ENCODE measurements at regions not wholly inside any gene's neighbourhood (a gene's known extent, or its start where the extent isn't known, plus 50 kb on each side); places are given as distances from the start of the nearest gene placed in this dataset.
"Not testable (repeated sequence)": the region's sequence is repeated elsewhere in the genome, so short reads cannot be mapped to it uniquely, and the experiment has no call there.

DNA sequence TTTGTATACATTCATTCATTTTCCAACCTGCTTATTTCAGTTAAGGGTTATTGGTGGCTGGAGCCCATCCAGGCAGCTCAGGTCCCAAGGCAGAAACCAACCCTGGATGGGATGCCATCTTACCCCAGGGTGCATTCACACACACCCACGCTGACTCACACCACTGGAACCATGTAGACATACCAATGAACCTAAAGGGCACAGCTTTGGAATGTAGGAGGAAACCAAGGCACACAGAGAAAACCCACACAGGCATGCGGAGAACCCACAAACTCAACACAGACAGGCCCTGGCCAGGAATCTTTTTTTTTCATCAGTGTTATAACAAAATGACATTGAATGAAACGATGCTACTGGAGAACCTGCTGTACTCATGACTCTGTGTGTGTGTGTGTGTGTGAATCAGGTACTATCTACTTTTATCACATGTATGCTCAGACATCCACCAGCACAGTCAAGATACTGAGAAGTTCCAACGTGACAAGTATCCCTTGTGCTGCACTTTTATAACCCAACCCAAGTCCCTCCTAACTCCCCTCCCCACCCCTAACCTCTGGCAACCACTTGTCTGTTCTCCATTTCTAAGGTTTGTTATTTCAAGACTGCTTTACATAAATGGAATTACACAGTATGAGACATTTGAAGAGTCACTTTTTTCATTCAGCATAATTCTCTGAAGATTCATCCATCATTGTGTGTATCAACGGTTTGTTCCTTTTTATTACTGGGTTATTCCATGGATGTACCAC, 286.8 kb upstream of the PLD5 start:
- DNase-seq = no peak

DNA sequence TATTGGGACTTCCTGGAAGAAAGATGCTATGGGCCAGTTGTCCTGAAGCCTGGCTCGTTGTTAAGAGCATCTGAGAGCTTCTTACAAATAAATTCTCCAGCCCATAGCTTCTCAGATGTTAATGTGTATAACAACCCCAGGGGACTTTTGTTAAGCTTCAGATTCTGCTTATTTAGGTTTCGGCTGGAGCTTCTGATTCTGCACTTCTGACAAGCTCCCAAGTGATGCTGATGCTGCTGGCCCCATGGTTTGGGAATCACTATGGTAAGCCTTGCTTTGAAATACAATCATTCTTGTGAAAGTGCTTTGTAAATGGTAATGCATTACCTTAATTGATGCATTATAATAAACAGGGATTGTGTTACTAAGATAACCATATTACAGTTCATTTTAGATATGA, 281.8 kb upstream of the PLD5 start:
- no peak for DNase-seq

DNA sequence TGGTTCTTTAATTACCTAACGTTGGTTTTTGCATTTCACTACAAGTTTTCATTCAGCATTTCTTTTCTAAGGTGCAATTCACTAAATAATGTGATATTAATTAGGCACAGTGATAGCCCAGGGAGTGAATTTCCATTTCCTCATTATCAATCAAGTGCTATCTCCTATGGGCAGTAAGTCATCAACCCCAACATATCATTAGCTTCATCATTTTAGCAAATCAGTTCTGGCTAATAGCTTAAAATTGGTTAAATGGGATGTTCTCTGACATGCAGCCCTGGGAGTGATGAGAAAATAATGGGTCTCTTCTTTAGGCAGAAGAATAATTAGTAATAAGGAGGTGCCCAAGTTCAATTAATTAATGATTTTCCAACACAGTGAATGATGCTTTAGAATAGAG, 280.9 kb upstream of the PLD5 start:
- not testable (repeated sequence) for DNase-seq

DNA sequence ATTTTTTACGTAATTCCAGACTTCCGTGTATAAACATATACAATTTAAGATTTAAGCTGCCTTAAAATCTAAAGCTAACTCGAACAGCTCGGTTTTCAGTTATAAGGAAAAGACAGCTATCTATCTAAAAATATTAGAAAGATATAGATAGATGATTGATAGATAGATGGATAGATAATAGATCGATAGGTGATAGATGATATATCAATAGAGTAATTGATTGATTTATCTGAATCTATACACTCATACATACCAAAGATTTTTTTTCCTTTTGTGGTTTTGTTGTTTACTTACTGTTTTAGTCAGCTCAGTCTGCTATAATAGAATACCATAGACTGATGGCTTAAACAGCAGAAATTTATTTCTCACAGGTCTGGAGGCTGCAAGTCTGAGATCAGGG, 278.5 kb upstream of the PLD5 start:
- DNase-seq = no peak

DNA sequence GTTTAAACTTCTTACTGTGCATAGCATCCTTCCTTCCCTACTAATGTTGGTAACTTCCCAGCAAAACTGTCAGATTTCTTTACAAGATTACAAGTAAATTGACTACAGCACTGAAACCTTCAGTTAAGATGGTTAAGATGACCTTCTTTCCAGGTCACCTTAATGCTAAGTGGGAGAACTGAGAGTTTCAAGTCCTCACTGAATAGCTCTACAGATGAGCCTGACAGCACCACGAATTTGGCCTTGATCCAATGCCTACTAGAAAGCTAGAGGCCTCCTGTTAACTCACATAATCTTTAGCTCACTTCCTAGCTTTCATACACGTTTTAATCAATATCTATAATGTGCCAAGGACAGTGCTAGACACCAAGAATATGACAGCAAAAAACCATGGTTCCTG, 276.0 kb upstream of the PLD5 start:
- DNase-seq = no peak

DNA sequence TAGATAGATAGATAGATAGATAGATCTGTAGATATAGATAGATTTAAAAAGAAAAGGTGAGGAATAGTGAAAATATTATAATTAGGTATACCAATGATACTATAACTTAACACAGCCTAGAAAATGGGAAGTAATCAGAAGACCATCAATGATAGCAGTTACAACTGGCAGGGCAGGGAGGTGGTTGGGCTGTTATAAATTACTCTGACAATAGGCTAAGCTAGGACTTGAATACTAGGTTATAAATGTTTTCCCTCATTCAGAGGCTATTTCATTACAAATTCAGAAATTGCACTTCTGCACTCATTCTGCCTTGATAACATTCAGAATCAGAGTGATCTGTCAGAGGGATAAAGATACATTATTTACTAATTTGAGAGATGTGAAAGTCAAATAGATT, 273.4 kb upstream of the PLD5 start:
- no peak for DNase-seq

DNA sequence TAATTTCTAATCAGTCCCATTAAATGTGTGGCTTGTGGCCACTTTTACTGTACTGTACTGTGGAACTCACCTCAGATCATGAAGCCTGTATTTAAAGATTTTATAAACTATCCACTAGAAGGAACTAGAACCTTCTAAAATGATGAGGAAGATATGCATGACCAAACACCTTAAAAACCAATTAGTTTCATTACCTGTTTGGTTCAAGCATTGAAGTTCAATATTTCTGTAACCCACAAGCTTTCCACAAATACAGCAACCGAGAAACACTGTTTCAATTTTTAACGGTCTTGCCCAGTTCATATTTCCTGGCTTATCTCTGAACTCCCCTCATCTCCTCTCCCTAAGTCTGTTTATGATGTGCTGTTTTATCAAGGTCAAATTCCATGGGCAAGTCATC, 264.3 kb upstream of the PLD5 start:
- DNase-seq = no peak

DNA sequence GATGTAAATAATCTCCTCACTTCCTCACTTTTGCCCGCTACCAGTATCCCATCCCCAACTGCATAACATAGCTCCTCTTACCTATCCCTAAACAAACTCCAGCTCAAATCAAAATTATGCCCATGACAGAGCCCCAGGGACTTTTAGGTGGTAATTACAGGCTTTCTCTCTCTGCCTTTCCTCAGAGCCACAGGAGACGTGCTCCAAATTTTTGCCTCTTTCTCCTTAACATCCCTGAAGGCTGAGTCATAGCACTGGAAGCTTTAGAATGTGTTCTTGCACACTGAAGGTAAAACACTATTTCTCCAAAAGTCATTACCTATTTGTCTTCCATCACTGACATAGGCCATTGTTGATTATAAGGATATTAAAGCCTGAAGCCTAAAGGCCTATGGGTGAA, 263.5 kb upstream of the PLD5 start:
- no peak for DNase-seq

DNA sequence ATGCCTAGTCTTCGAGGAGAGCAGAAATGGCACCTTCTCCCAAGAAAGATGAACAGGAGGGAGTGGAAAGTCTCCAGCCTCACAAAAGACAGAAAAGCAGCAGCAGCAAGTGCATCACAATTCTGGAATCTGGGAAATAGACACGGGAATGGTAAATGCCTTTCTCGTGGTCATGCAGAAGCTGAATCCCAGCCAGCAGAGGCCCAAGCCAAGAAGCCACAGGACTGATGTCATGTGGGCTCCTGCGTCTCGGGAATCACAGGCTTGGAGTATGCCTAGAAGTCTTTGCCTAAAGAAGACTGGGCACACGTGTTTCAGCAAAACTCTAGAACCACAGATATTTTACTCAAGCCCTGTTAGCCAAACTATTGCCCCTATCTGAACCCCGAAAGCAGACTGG, 260.3 kb upstream of the PLD5 start:
- no peak for DNase-seq

DNA sequence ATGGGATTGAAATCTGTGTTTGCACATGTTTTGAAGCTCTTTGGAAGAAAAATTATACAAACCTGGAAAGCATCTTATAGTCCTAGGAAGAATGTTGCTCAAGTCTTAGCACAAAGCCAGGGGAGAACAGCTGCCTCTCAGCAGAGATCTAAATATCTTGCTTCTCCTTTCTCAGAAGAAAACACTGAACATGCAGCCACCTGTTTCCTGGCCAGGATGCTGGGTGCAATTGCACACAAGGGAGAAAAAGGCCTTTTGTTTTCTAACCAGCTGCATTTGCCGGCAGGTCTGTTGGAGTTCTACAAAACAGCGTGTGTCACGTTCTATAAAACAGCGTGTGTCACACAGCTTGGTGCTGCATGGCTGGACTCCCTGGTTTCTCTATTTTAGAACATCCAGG, 259.6 kb upstream of the PLD5 start:
- DNase-seq = no peak

DNA sequence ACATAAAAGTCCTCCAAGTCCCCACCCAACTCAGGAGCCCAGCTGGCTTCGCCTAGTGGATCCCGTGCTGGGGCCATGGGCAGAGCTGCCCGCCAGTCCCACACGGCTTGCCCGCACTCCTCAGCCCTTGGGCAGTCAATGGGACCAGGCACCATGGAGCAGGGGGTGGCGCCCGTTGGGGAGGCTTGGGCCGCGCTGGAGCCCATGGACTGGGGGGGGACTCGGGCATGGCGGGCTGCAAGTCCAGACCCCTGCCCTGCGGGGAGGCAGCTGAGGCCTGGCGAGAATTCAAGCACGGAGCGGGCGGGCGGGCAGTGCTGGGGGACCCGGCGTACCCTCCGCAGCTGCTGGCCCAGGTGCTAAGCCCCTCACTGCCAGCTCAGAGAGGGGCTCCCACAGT, 249.8 kb upstream of the PLD5 start:
- no peak for DNase-seq

DNA sequence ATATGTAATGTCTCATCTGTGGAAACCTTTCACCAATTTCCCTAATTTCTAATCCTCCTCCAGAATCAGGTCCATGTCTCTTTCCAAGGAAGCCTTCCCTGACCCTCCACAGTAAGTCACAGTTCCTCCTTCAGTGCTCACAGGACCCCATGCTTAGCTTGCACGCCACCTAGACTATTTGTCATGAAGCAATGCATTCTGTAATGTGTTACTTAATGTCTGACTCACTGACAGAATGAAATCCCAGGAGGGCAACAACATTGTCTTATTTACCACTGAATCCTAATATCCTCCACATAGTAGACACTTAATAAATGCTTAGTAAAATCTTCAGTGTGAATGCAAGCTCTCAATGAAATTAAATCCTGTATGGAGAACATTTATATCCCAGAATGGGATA, 245.9 kb upstream of the PLD5 start:
- DNase-seq = no peak

DNA sequence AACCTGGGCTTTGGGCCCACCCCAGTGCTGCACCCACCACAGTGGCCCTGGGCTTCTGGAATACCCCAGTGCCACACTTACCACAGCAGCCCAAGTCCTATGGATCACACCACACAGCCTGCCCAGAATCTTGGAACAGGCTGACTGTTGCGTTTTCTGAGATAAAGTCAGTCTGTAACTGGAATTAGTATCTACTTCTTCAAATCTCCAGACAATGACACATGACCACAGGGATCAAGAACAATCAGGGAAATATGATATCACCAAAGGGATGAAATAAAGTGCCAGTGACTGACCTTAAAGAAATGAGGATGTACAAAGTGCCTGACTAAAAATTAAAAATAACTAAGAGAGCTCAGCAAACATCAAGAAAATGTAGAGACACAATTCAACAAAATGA, 239.7 kb upstream of the PLD5 start:
- no peak for DNase-seq

DNA sequence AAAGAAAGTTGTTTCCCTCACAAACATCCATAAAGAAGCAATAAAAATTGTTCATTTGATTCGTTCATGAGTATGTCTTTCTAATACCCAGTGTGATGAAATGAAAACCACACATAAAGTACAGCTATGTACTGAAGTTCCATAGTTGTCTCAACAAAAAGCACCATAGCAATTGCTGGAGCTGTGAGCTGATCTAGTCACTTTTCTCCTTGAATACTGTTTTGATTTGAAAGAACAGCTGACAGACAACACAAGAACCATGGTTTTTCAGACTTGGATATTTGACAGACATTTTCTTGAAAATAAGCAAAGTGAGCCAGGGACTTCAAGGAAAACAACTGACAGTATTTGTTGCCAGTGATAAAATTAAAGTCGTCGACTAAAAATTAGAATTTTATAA, 237.1 kb upstream of the PLD5 start:
- no peak for DNase-seq

DNA sequence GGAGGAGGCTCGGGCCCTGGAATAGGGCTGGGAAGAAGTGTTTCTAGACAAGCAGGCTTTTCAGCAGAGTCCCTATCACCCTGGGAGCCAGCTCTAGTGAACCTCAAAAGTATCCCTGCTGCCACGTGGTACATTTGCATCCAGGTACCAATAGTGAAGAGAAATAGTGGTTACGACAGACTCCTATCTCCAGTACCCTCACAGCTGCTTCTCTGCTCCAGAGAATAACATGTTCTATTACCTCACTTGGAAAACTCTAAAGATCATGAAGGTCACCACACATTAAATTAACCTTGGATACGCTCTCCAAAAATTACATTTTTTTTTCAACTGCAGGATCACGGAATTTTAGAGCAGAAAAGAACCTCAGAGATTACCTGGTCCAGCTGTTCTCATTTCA, 230.4 kb upstream of the PLD5 start:
- no peak for DNase-seq

DNA sequence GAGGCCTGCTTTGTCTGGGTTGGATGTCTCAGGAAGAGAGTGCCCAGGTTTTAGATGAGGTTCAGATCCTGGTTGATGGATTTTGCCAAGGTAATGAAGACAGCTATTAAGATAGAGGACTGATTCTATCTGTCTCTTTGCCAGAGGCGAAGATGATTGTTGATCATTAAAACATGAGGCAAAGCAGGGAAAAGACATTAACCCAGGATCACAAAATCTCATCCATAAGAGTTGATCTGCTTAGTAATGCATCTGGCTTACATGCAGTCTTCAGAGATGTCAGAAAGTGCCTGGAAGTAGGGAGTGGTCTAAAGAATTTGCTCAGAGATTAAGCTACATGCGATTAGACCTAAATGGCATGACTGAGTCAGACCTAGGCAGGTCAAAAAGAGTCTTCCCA, 229.6 kb upstream of the PLD5 start:
- DNase-seq = no peak

DNA sequence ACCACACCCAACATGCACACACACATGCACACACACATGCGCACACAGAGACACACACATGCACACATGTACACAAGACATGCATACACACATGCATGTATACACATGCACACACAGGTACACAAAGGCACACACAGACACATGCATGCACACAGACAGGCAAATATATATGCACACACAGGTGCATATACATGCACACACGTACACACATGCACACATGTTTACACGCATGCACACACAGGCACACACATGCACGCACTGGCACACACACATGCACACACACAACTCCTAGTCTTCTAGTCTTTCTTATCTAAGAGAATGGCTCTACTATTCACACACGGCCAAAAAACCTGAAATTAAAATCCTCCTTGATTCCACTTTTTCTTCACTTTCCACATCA, 222.7 kb upstream of the PLD5 start:
- no peak for DNase-seq

DNA sequence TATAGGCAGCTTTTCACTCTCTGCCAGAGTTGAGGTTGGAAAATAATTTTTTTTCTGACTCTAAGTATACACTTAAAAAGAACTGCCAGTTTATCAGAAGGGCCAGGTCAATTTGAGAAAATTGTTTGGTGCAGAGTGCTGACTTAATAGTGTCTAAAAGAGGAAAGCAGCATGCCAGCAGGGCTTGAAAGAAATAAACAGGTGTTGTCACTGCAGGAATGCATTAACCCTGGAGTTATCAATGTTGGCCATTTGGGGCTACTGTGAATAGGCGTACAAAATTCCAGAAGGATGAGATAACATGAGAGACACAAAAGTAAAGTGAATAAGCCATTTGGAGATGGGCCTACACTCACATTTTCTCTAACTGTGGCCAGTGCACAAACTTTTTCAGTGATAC, 220.6 kb upstream of the PLD5 start:
- no peak for DNase-seq

DNA sequence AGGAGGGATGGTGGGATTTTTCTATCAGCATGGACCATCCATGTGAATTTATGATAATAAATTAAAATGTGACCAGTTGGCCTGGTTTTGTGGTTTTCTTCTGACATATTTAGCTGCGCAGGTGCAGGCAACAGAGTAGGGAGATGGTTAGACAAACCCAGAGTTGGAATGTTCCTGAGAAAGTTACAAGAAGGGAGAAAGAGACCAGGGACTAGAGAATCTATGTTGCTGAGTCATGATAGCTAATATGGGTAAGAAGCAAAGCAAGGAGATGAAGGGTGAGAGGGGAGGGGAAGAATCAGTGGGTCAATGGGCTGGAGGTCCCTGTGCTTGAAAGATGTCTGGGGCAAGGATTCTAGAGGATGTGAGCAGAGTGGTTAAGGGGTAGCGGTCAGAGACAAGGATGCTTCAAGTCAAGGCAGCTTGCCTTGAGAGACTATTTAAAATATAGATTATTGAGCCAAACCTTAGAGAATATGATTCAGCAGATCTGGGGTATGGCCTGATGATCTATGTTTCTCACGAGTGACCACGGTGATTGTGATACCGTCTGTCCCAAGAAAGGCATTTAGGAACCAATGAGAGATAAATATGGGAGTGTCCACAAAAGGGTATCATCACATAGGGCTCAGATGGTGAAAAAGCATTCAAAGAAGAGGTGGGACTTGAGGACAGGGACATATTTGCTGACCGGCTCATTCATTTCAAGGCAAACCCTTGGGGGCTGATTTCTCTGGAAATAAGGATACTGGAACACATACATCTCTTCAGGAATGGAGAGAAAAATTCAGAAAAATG, 219.7 kb upstream of the PLD5 start:
- DNase-seq = no peak

DNA sequence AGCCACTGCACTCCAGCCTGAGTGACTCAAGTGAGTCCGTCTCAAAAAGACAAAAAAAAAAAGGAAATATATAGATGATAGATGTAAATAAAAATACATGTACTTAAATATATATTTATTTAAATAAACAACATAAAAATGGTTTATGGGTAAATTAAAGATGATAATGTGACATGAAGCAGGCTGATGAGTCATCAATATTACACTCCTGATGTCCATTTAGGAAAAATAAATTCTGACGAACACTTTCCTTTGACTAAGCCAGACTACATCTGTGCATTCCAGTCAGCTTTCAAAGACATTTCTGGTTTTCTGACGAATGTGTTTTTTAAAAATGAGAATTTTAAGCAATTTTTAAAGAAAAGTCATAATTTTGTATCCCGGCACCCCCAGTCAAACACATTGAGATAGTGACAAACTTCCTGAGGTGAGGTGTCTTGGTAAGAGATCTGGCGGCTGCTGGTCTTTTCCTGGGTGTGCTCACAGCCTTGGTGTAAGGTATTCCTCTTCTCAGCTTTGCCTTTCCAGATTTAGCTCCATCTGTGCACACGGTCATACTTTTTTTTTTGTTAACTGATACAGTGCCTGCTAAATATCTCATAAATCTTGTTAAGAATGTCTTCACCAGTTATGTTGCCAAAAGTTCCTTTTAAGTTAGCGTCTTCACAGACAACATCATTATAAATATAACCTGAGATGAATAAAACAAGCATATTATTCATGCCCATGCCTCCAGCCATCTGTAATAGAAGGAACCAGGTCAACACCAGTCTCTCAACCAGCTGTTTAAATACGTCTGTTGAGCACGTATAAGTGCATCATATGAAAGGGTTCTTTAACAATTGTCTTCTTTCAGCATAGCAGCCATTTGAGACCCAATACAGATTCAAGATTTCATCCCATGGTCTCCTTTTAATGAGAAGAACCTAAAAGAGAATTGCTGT, 214.5 kb upstream of the PLD5 start:
- DNase-seq = no peak

DNA sequence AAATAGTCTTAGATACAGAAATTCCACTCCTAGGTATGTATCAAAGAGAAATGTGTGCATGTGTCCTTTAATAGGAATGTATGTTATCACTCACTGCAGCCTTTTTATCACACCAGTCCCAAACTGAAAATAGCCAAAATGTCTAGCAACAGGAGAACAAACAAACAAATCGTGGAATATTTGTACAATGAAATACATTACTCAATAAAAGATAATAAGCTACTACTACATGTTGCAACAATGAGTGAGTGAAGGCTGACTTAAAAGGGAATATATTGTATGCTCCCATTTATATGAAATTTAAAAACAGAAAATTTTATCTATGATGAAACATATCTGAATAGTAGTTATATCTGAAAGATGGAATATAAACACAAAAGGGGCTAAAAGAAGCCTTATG, 212.1 kb upstream of the PLD5 start:
- no peak for DNase-seq

DNA sequence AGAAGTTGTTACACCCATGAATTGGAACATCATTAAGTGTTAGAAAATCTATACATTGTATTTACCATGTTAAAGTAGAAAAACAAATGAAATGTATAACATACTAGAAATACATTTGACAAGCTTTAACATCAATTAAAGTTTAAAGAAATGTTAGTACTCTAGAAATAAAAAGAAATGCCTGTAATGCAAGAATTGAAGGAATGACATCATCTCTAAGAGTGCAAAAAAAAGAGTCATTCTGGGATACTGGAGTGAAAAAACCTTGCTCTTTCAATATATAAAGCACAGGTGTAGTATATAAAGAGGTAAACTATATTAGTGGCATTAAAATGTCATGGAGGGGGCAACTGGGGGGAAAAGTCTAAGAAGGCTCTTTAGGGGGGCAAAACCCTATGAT, 210.8 kb upstream of the PLD5 start:
- DNase-seq = no peak

DNA sequence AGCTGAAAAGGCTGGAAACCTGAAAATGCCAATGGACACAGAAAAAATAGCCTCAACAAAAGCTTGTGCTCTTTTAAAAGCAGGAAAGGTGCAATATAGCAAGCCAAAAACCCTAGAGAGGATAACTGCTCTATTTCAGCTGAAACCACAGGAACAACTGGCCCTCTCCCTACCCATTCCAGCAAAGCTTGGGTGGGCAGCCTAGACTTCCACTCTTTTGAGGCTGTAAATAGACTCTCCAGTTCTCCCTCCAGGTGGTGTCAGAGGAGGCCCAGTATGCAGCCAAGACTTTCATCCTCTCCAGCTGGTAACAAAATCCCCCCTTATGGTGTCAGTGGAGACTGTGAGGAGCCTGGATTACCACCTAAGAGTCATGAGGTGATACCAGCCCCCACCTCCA, 206.9 kb upstream of the PLD5 start:
- no peak for DNase-seq

DNA sequence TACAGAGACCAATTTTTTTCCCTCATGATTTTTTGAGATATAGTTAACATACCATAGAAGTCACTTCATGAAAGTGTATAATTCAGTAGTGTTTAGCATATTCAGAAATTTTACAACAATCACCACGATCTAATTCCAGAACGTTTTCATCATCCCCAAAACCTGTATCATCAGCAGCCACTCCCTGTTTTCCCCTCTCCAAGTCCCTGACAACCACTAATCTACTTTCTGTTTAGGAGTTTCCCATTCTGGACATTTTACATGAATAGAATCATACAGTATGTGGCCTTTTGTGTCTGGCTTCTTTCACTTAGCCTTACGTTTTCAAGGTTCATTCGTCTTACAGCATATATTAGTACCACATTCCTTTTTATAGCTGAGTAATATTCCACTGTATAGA, 204.2 kb upstream of the PLD5 start:
- no peak for DNase-seq
